RWPE2 (cell line): ENCODE measurements at regions not wholly inside any gene's neighbourhood (a gene's known extent, or its start where the extent isn't known, plus 50 kb on each side); places are given as distances from the start of the nearest gene placed in this dataset.

Experiments used
- ATAC-seq: fragments of 200-7000 bp; cut with Tn5 transposase; 3 replicates; pipeline ENCODE4 v1.9.1; 2021; ENCODE audit warnings: low read depth
- DNase-seq: peaks from one replicate; pipeline ENCODE4 v3.0.0-alpha.2; 2020; ENCODE audit warnings: low spot score
- H3K27ac ChIP-seq: fragments of 450-650 bp; 2 replicates; pipeline ENCODE4 v1.5.1; 2017; ENCODE audit warnings: mild to moderate bottlenecking; ENCODE audit not compliant: poor library complexity, severe bottlenecking
- H3K27me3 ChIP-seq: fragments of 250-450 bp; sonication (Bioruptor Pico); 2 replicates; pipeline ENCODE4 v1.5.1; 2021; ENCODE audit warnings: mild to moderate bottlenecking, moderate library complexity; ENCODE audit not compliant: insufficient read depth, poor library complexity, severe bottlenecking
- H3K36me3 ChIP-seq: fragments of 250-450 bp; sonication (Bioruptor Pico); 2 replicates; pipeline ENCODE4 v1.5.1; 2020; ENCODE audit warnings: low read depth, mild to moderate bottlenecking, moderate library complexity
- H3K4me1 ChIP-seq: fragments of 250-450 bp; sonication (Bioruptor Pico); 2 replicates; pipeline ENCODE4 v1.5.1; 2021; ENCODE audit warnings: mild to moderate bottlenecking, moderate library complexity; ENCODE audit not compliant: insufficient read depth, poor library complexity, severe bottlenecking
- H3K4me3 ChIP-seq: fragments of 250-450 bp; sonication (Bioruptor Pico); 2 replicates; pipeline ENCODE4 v1.5.1; 2021; ENCODE audit warnings: mild to moderate bottlenecking, moderate library complexity; ENCODE audit not compliant: severe bottlenecking
- H3K9me3 ChIP-seq: fragments of 250-450 bp; sonication (Bioruptor Pico); 2 replicates; pipeline ENCODE4 v1.5.1; 2021; ENCODE audit warnings: mild to moderate bottlenecking, moderate library complexity; ENCODE audit not compliant: severe bottlenecking
- CTCF ChIP-seq: fragments of 450-650 bp; IDR thresholded peaks from one replicate; pipeline ENCODE4 v1.5.1; 2017; ENCODE audit warnings: mild to moderate bottlenecking, moderate library complexity; ENCODE audit not compliant: poor library complexity, severe bottlenecking

- Histone ChIP-seq H3K4me3 (no peak overlapping the region), H3K27me3 (no peaks in the 10 kb centered on the region)
- no peak for ATAC-seq
These were observed 138.6 kb upstream of the WSCD1 start for GRCh38 chr17:5931616-5932015.

GRCh38 chr17:5933430-5933829, 136.7 kb upstream of the WSCD1 start:
- Histone ChIP-seq H3K27ac (no peak overlapping the region), H3K27me3 (no peaks in the 10 kb centered on the region), H3K4me3 (no peak overlapping the region), H3K4me1 (no peaks in the 10 kb centered on the region), H3K36me3 (no peaks in the 10 kb centered on the region), H3K9me3 (no peaks in the 10 kb centered on the region)
- no peak for DNase-seq
- no peak for TF ChIP-seq CTCF
- ATAC-seq = no peak

More at GRCh38 chr17:5931616-5932015, 138.6 kb upstream of the WSCD1 start:
- Histone ChIP-seq H3K27ac (no peak overlapping the region), H3K36me3 (no peaks in the 10 kb centered on the region), H3K4me1 (no peaks in the 10 kb centered on the region), H3K9me3 (no peaks in the 10 kb centered on the region)
- no peak for TF ChIP-seq CTCF
- DNase-seq = no peak

GRCh38 chr17:5941258-5941657, 128.9 kb upstream of the WSCD1 start:
- no peaks in the 10 kb centered on the region for H3K9me3 ChIP-seq
- no peak overlapping the region for H3K27ac ChIP-seq
- no peak for TF ChIP-seq CTCF
- H3K27me3 ChIP-seq = peaks cover 6% of the 10 kb centered on the region
- no peak for ATAC-seq
- DNase-seq = no peak
- H3K4me1 ChIP-seq = no peaks in the 10 kb centered on the region
- H3K36me3 ChIP-seq = no peaks in the 10 kb centered on the region
- no peak overlapping the region for H3K4me3 ChIP-seq

GRCh38 chr17:5942687-5943086, 127.5 kb upstream of the WSCD1 start:
- Histone ChIP-seq H3K9me3 (no peaks in the 10 kb centered on the region), H3K27ac (no peak overlapping the region), H3K4me1 (no peaks in the 10 kb centered on the region), H3K27me3 (peaks cover 6% of the 10 kb centered on the region), H3K4me3 (no peak overlapping the region), H3K36me3 (no peaks in the 10 kb centered on the region)
- TF ChIP-seq CTCF = no peak
- DNase-seq (no peak), ATAC-seq (no peak)

GRCh38 chr17:5943232-5943631, 126.9 kb upstream of the WSCD1 start:
- H3K4me3 ChIP-seq = no peak overlapping the region
- H3K9me3 ChIP-seq = no peaks in the 10 kb centered on the region
- no peaks in the 10 kb centered on the region for H3K36me3 ChIP-seq
- H3K4me1 ChIP-seq = no peaks in the 10 kb centered on the region
- peaks cover 6% of the 10 kb centered on the region for H3K27me3 ChIP-seq
- no peak for TF ChIP-seq CTCF
- ATAC-seq (no peak), DNase-seq (no peak)
- no peak overlapping the region for H3K27ac ChIP-seq
